Tibial nerve (tissue), 4 donors: ENCODE measurements at regions not wholly inside any gene's neighbourhood (a gene's known extent, or its start where the extent isn't known, plus 50 kb on each side); places are given as distances from the start of the nearest gene placed in this dataset.

Source experiments
- EP300 ChIP-seq, 2 donors: sonication (generic); formaldehyde crosslinking; IDR thresholded peaks; one replicate each; pipeline ENCODE4 v1.6.1; 2017; ENCODE audit warnings: antibody characterized with exemption in 2 of 2, mild to moderate bottlenecking in 1 of 2
- POLR2A ChIP-seq, 2 donors: fragments of 450-650 bp; IDR thresholded peaks; one replicate each; pipeline ENCODE4 v1.6.1; 2017; ENCODE audit warnings: antibody characterized with exemption in 2 of 2, mild to moderate bottlenecking in 2 of 2, moderate library complexity in 2 of 2
- TF ChIP-seq, protein P1 (sequence below), 5 experiments: fragments of 200-600 bp in 3 of 5; fragments of 450-650 bp in 2 of 5; sonication (generic) in 3 of 5; IDR thresholded peaks; one replicate each; pipeline ENCODE4 v1.5.1; 2016 to 2019; ENCODE audit warnings: antibody characterized with exemption in 5 of 5, mild to moderate bottlenecking in 3 of 5, moderate library complexity in 2 of 5

DNA sequence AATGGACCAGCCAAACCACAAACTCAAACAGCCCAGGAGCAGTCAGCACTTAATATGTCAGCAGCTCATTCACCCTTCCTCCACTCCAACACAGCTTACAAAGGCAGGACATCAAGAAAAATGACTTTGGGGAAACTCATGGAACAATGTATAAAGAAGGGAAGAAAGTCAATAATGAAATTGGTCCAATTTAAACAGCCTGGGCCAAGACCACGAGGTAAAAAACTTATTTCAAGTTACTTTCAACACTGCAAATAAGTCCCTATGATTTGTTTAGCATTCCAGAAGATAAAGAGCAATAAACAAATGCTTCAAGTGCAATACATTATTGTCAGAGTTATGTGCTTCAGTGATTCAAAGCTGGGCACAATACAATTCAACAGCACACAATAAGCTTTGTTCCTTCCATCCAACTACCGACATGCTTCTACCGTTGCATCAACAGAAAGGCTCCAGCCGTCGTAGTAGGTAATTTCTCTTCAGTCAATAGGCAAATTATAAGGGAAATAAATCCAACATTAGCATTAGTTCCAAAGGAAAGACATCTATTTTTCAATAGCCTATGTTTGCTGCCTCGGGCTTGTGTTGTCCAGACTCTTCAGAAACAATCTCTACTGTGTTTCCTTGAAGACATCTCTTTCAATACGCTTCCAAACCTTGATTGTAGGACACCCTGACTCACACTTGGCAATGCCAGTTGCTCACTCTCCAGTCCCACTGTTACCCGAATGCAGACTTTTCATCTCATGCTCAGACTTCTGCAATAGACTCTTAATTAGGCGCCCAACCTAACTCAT, 225.7 kb downstream of the NUAK1 start:
- TF ChIP-seq, protein P1, sequence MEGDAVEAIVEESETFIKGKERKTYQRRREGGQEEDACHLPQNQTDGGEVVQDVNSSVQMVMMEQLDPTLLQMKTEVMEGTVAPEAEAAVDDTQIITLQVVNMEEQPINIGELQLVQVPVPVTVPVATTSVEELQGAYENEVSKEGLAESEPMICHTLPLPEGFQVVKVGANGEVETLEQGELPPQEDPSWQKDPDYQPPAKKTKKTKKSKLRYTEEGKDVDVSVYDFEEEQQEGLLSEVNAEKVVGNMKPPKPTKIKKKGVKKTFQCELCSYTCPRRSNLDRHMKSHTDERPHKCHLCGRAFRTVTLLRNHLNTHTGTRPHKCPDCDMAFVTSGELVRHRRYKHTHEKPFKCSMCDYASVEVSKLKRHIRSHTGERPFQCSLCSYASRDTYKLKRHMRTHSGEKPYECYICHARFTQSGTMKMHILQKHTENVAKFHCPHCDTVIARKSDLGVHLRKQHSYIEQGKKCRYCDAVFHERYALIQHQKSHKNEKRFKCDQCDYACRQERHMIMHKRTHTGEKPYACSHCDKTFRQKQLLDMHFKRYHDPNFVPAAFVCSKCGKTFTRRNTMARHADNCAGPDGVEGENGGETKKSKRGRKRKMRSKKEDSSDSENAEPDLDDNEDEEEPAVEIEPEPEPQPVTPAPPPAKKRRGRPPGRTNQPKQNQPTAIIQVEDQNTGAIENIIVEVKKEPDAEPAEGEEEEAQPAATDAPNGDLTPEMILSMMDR (IDR thresholded peaks at IDR 0.05): no peak
- TF ChIP-seq EP300 (IDR thresholded peaks at IDR 0.05) (no peak), POLR2A (IDR thresholded peaks at IDR 0.05) (no peak)
